ENCODE measurements at regions not wholly inside any gene's neighbourhood (a gene's known extent, or its start where the extent isn't known, plus 50 kb on each side); places are given as distances from the start of the nearest gene placed in this dataset.
A peak's percentile ranks its signal among the peaks of the same experiment; 100 is the strongest.

DNA sequence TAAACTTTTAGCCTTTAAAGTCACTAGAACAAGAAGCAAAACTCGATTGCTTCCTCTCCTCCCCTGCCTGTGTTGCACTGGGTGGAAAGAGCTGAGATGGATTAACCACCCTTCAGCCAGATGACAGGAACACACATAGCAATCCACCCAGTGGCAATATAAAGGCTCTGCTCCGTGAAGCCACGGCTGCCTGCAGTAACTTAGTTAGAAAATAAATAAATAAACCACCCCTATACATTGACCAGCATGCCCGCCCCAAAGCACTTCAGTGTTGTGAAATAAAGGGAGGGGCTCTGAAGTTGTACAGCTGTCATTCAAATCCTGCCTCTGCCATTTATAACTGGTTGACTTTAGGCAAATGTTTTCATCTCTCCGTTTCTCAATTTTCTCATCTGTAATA is 217.1 kb upstream of the LDB2 start:
- no peak for DNase-seq (ENCODE audit: low spot score, unreplicated experiment)
- no peaks in the 10 kb centered on the region for H3K4me1 Mint-ChIP-seq (ENCODE audit: low read depth)
- no peak overlapping the region for H3K27ac Mint-ChIP-seq
- no peaks in the 10 kb centered on the region for H3K27me3 Mint-ChIP-seq
- TF ChIP-seq, protein P1, sequence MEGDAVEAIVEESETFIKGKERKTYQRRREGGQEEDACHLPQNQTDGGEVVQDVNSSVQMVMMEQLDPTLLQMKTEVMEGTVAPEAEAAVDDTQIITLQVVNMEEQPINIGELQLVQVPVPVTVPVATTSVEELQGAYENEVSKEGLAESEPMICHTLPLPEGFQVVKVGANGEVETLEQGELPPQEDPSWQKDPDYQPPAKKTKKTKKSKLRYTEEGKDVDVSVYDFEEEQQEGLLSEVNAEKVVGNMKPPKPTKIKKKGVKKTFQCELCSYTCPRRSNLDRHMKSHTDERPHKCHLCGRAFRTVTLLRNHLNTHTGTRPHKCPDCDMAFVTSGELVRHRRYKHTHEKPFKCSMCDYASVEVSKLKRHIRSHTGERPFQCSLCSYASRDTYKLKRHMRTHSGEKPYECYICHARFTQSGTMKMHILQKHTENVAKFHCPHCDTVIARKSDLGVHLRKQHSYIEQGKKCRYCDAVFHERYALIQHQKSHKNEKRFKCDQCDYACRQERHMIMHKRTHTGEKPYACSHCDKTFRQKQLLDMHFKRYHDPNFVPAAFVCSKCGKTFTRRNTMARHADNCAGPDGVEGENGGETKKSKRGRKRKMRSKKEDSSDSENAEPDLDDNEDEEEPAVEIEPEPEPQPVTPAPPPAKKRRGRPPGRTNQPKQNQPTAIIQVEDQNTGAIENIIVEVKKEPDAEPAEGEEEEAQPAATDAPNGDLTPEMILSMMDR (IDR thresholded peaks at IDR 0.05; ENCODE audit: unreplicated experiment), result no peak
- H3K4me3 Mint-ChIP-seq (ENCODE audit: low read depth), result no peak overlapping the region
- H3K9me3 Mint-ChIP-seq (ENCODE audit: low read depth), result no peaks in the 10 kb centered on the region
- H3K36me3 Mint-ChIP-seq (ENCODE audit: insufficient read depth), result no peaks in the 10 kb centered on the region

DNA sequence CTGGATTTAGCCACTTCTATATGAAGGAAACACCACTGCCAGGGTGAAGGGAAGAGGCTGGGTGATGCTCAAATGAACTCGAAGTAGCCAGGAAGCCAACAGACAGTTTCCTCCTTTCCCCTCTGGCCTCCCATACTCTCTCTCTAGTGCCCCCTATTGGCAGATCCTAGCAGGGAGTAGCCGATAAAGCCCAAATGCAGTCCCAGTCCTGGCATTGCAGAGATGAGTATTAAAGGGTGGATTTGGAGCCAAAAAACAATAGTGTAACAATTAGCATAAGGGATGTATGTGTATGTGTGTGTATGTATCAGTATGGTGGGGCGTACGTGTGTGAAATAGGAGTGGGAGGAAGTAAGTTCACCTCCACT is 213.8 kb upstream of the LDB2 start:
- H3K27ac Mint-ChIP-seq, result no peak overlapping the region
- no peak for DNase-seq (ENCODE audit: low spot score, unreplicated experiment)
- H3K4me3 Mint-ChIP-seq (ENCODE audit: low read depth), result no peak overlapping the region
- no peaks in the 10 kb centered on the region for H3K4me1 Mint-ChIP-seq (ENCODE audit: low read depth)
- TF ChIP-seq, protein P1 (IDR thresholded peaks at IDR 0.05; ENCODE audit: unreplicated experiment), result peak; percentile 49
- no peaks in the 10 kb centered on the region for H3K36me3 Mint-ChIP-seq (ENCODE audit: insufficient read depth)
- H3K27me3 Mint-ChIP-seq, result no peaks in the 10 kb centered on the region
- peaks cover 4% of the 10 kb centered on the region for H3K9me3 Mint-ChIP-seq (ENCODE audit: low read depth)

DNA sequence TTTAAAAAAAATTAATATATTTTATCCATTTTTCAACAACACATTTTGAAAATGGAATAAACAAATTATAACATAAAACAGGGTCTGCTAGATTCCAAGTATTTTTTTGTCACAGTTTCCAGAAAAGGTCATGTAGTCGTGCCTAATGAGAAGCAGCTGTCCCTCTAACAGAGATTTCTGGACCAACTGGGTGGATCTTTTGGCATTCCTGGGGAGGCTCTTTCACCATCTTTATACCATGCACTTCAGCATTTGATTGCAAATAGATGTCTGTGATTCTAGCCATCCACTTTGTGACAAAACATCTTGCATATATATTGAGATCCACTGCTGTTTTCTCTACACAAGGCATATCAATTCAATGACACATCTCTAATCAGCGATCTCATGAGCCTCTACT is 210.7 kb upstream of the LDB2 start:
- Mint-ChIP-seq H3K27me3 (no peaks in the 10 kb centered on the region), H3K4me1 (ENCODE audit: low read depth) (peaks cover 2% of the 10 kb centered on the region), H3K27ac (no peak overlapping the region), H3K4me3 (ENCODE audit: low read depth) (no peak overlapping the region), H3K36me3 (ENCODE audit: insufficient read depth) (no peaks in the 10 kb centered on the region), H3K9me3 (ENCODE audit: low read depth) (peaks cover 4% of the 10 kb centered on the region)
- no peak for DNase-seq (ENCODE audit: low spot score, unreplicated experiment)
- TF ChIP-seq, protein P1 (IDR thresholded peaks at IDR 0.05; ENCODE audit: unreplicated experiment), result no peak

DNA sequence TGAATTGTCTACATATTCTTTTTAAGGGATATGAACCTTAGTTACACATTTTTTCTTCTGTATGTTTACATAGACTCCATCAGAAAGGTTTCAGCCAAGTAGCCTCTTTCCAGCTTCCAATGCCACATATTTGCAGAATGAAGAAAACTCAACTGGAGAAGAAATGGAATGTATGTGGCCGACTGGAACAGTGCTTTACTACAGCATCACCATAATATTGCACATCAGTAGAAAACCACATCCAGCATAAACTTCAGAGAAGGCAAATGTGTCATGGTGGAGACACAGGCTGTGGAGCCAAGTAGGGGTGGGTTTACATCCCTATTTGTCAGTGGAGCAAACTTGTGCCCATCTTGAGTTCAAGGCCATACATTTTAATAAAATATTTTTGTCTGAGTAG is 204.8 kb upstream of the LDB2 start:
- TF ChIP-seq, protein P1 (IDR thresholded peaks at IDR 0.05; ENCODE audit: unreplicated experiment), result no peak
- no peak overlapping the region for H3K27ac Mint-ChIP-seq
- H3K9me3 Mint-ChIP-seq (ENCODE audit: low read depth), result no peaks in the 10 kb centered on the region
- H3K4me1 Mint-ChIP-seq (ENCODE audit: low read depth), result peaks cover 2% of the 10 kb centered on the region
- DNase-seq (ENCODE audit: low spot score, unreplicated experiment), result no peak
- no peak overlapping the region for H3K4me3 Mint-ChIP-seq (ENCODE audit: low read depth)
- no peaks in the 10 kb centered on the region for H3K27me3 Mint-ChIP-seq
- H3K36me3 Mint-ChIP-seq (ENCODE audit: insufficient read depth), result no peaks in the 10 kb centered on the region

DNA sequence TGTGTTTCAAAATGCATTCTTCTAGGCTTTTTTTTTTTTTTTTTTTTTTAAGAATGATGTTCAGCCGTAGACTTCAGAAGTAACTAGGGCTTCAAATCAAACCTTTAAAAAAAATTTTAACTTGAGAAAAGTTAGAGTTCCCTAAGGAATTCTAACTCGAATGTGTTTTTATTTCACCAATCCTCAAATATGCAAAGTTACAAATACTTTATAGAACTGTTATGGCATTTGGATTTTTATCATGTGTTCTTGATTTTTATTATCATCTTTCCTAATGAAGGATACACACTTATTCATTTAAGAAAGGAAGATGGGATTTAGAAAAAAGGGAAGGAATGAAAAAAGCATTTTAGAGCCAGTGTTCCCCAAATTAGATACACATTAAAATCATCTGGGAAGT is 200.6 kb upstream of the LDB2 start:
- Mint-ChIP-seq H3K9me3 (ENCODE audit: low read depth) (peaks cover 4% of the 10 kb centered on the region), H3K36me3 (ENCODE audit: insufficient read depth) (no peaks in the 10 kb centered on the region), H3K27me3 (peaks cover 17% of the 10 kb centered on the region)

More for the DNA sequence above, 200.6 kb upstream of the LDB2 start:
- H3K27ac Mint-ChIP-seq, result no peak overlapping the region
- TF ChIP-seq, protein P1 (IDR thresholded peaks at IDR 0.05; ENCODE audit: unreplicated experiment), result no peak
- no peaks in the 10 kb centered on the region for H3K4me1 Mint-ChIP-seq (ENCODE audit: low read depth)
- H3K4me3 Mint-ChIP-seq (ENCODE audit: low read depth), result no peak overlapping the region
- DNase-seq (ENCODE audit: low spot score, unreplicated experiment), result no peak

All from progenitor cell of endocrine pancreas (in vitro differentiated cells).